ENCODE measurements at regions not wholly inside any gene's neighbourhood (a gene's known extent, or its start where the extent isn't known, plus 50 kb on each side); places are given as distances from the start of the nearest gene placed in this dataset.

- TF ChIP-seq BHLHE40 (IDR thresholded peaks at IDR 0.05; ENCODE audit: low read depth, low read length): no peak
Measured at GRCh38 chr16:85275533-85276249, 163.4 kb upstream of the CIBAR2 start (continued).

GRCh38 chr16:85276258-85276657, 164.0 kb upstream of the CIBAR2 start:
- in situ Hi-C loops (cut with MboI; ENCODE audit: low sequenced_read_pairs) (no loop called here), intact Hi-C loops (cut with micrococcal nuclease) (loop anchor here (5.0 to 10.0 kb wide), 2 partner anchors 336 to 439 kb away; partner anchors contain the start of gene GSE1), dilution Hi-C loops (cut with HindIII; ENCODE audit: low sequenced_read_pairs, unreplicated experiment) (no loop called here)
- no peak for ATAC-seq (ENCODE audit: low read depth)
- no peak overlapping the region for H2AFZ ChIP-seq (replicated peaks; ENCODE audit: low read length, poor library complexity)
- no peak overlapping the region for H4K91ac ChIP-seq (ENCODE audit: insufficient read depth, low read depth, low read length)
- no peak overlapping the region for H3K4ac ChIP-seq (ENCODE audit: low read depth, low read length)
- H3K4me2 ChIP-seq (ENCODE audit: low read depth, low read length): no peak overlapping the region
- no peak overlapping the region for H4K8ac ChIP-seq (ENCODE audit: low read depth in 2 of 2, low read length in 2 of 2)
- no peak for DNase-seq
- H2AK5ac ChIP-seq (ENCODE audit: low read depth, low read length): no peak overlapping the region
- peaks cover 5 to 52% of the 10 kb centered on the region in 2 experiments for H3K79me1 ChIP-seq (ENCODE audit: low read depth in 1 of 2, low read length in 2 of 2)
- H3K56ac ChIP-seq (ENCODE audit: extremely low read depth, insufficient read depth, low read length): no peak overlapping the region
- no peak overlapping the region for H2BK120ac ChIP-seq (ENCODE audit: low read depth, low read length)
- no peak overlapping the region for H2BK20ac ChIP-seq (ENCODE audit: low read depth, low read length)
- no peak overlapping the region for H3K27ac ChIP-seq (ENCODE audit: insufficient read depth, low read length)
- no peak overlapping the region for H2BK15ac ChIP-seq (ENCODE audit: low read depth, low read length)
- no TSS peak for BruUV-seq (replicated peaks)
- no peaks in the 10 kb centered on the region for H3K27me3 ChIP-seq (ENCODE audit: control insufficient read depth, insufficient read depth, low read length)
- H3K4me3 ChIP-seq (ENCODE audit: insufficient read depth, low read depth, low read length): no peak overlapping the region
- H3K4me1 ChIP-seq (ENCODE audit: control insufficient read depth, insufficient read depth, low read length): peaks cover 4% of the 10 kb centered on the region; the same call in 1 of the 2 replicates
- 92% methylated on average over 8 of the region's 12 CpGs; no CpG with 5 or more reads in 1 of the 2 experiments for WGBS, 2 experiments (ENCODE audit: extremely low coverage in 2 of 2, insufficient read length in 1 of 2)
- no peaks in the 10 kb centered on the region for H3K9me3 ChIP-seq (ENCODE audit: control insufficient read depth, insufficient read depth, low read length)
- POLR2A ChIA-PET (ENCODE audit: unreplicated experiment): no interaction called here
- no peak overlapping the region for H3K14ac ChIP-seq (replicated peaks; ENCODE audit: low read depth, low read length)
- H4K5ac ChIP-seq (ENCODE audit: low read depth, low read length): no peak overlapping the region
- H2AK9ac ChIP-seq (replicated peaks; ENCODE audit: low read depth, low read length, poor library complexity): peak overlapping the region; percentile 92
- CTCF ChIA-PET: interaction anchor here (1.4 kb wide), 1 partner anchor 9 kb away, joined by 4 read pairs; no protein-coding TSS in a partner anchor
- no peak overlapping the region for H3K9ac ChIP-seq (ENCODE audit: low read depth, low read length)
- H3K9me1 ChIP-seq (ENCODE audit: insufficient read depth, low read length): 0 out of 2 replicates have a peak, but pooled peaks cover 3% of the 10 kb centered on the region
- H2BK5ac ChIP-seq (ENCODE audit: low read depth, low read length, poor library complexity, severe bottlenecking): no peak overlapping the region
- peaks cover 84% of the 10 kb centered on the region for H4K20me1 ChIP-seq (ENCODE audit: insufficient read depth, low read length)
- no peak overlapping the region for H3K18ac ChIP-seq (ENCODE audit: low read depth, low read length)
- H3K36me3 ChIP-seq (ENCODE audit: control insufficient read depth, insufficient read depth, low read length): no peaks in the 10 kb centered on the region
- H3K23ac ChIP-seq (ENCODE audit: low read depth, low read length): no peak overlapping the region
- TF ChIP-seq POLR2A (IDR thresholded peaks at IDR 0.05; ENCODE audit: low read depth, low read length): no peak
- no peak for TF ChIP-seq MAZ (IDR thresholded peaks at IDR 0.05; ENCODE audit: borderline replicate concordance, low read depth, low read length)
- TF ChIP-seq CHD1 (IDR thresholded peaks at IDR 0.05; ENCODE audit: low read depth, low read length): no peak
- no peak for TF ChIP-seq SMC3 (IDR thresholded peaks at IDR 0.05; ENCODE audit: low read depth, low read length)
- no peak for TF ChIP-seq MXI1 (IDR thresholded peaks at IDR 0.05; ENCODE audit: borderline replicate concordance, low read depth, low read length)
- no peak for TF ChIP-seq CTCF (conservative IDR thresholded peaks at IDR 0.05; ENCODE audit: low read depth, low read length)
- no peak for TF ChIP-seq RAD21 (IDR thresholded peaks at IDR 0.05; ENCODE audit: low read length)
- TF ChIP-seq FOS (IDR thresholded peaks at IDR 0.05; ENCODE audit: low read depth, low read length): no peak
- no peak for TF ChIP-seq BHLHE40 (IDR thresholded peaks at IDR 0.05; ENCODE audit: low read depth, low read length)
- TF ChIP-seq ELK1 (IDR thresholded peaks at IDR 0.05; ENCODE audit: borderline replicate concordance, low read depth, low read length): no peak
- TF ChIP-seq MAFK (IDR thresholded peaks at IDR 0.05; ENCODE audit: low read depth, low read length): no peak
- TF ChIP-seq RCOR1 (IDR thresholded peaks at IDR 0.05; ENCODE audit: insufficient replicate concordance, low read length): no peak
- TF ChIP-seq CEBPB (IDR thresholded peaks at IDR 0.05; ENCODE audit: low read depth, low read length): no peak
- TF ChIP-seq RFX5 (IDR thresholded peaks at IDR 0.05; ENCODE audit: low read depth, low read length): no peak

All from IMR-90 (cell line).